K562 (cell line): ENCODE measurements at regions not wholly inside any gene's neighbourhood (a gene's known extent, or its start where the extent isn't known, plus 50 kb on each side); places are given as distances from the start of the nearest gene placed in this dataset.

Source experiments
- ATAC-seq: fragments of 200-7000 bp; cut with Tn5 transposase; 3 replicates; pipeline ENCODE4 v1.9.1; 2020; ENCODE audit warnings: moderate library complexity
- BruUV-seq: library from RNA; stranded (reverse); fragments of 400-500 nt; replicated peaks from 2 replicates; lab custom pipeline; 2021; lab: Mats Ljungman, UMichigan
- CTCF ChIA-PET: fragments of 300-600 bp; formaldehyde crosslinking; extraction: SDS; loops from one replicate; lab custom pipeline; 2021; ENCODE audit warnings: low intra/inter-chr PET ratio; lab: Yijun Ruan, JAX
- POLR2A ChIA-PET: fragments of 300-600, 350-650 bp; sonication (Branson Sonifier 250); formaldehyde crosslinking; extraction: SDS; loops from one replicate; lab custom pipeline; 2021; ENCODE audit warnings: antibody characterized with exemption, inconsistent platforms; lab: Yijun Ruan, JAX
- DNase-seq, 4 experiments: peaks; one replicate each; pipeline versions ENCODE4 v3.0.0 to v3.0.0-alpha.2; 2011 to 2018; ENCODE audit warnings: low spot score in 3 of 4, mixed read lengths in 3 of 4; ENCODE audit errors: extremely low read depth in 1 of 4
- FAIRE-seq: peaks from 2 replicates; lab custom pipeline; 2011; peaks lifted over from hg19 to GRCh38; lab: Jason Lieb, UNC
- H2AFZ ChIP-seq: 2 replicates; pipeline ENCODE4 v1.6.0; 2011; ENCODE audit warnings: low read depth, low read length, control low read depth, inconsistent platforms
- H3K27ac ChIP-seq: fragments of 200-600 bp; 3 replicates; pipeline ENCODE4 v1.8.0; 2011; ENCODE audit warnings: low read depth, mild to moderate bottlenecking, control low read depth, inconsistent platforms, low read length, moderate library complexity, mixed read lengths; ENCODE audit errors: extremely low read depth
- H3K27me3 ChIP-seq, 2 experiments: fragments of 300-600 bp in 1 of 2; 2 replicates in 1 of 2; 3 replicates in 1 of 2; pipeline versions ENCODE4 v1.6.0 to v1.8.0; 2011; ENCODE audit warnings: inconsistent platforms in 2 of 2, low read length in 2 of 2, mild to moderate bottlenecking in 1 of 2, mixed read lengths in 1 of 2, moderate library complexity in 1 of 2; ENCODE audit not compliant: control insufficient read depth in 2 of 2, insufficient read depth in 2 of 2
- H3K36me3 ChIP-seq: fragments of 300-600 bp; 3 replicates; pipeline ENCODE4 v1.8.0; 2011; ENCODE audit warnings: mild to moderate bottlenecking, low read length, inconsistent platforms; ENCODE audit not compliant: control insufficient read depth, insufficient read depth
- H3K4me1 ChIP-seq, 2 experiments: fragments of 200-600 bp in 1 of 2; replicated peaks in 1 of 2; 2 replicates in 1 of 2; 3 replicates in 1 of 2; pipeline versions ENCODE4 v1.5.1 to v1.8.0; 2011; ENCODE audit warnings: inconsistent platforms in 2 of 2, low read length in 2 of 2, mild to moderate bottlenecking in 1 of 2, mixed read lengths in 1 of 2, moderate library complexity in 1 of 2; ENCODE audit not compliant: control insufficient read depth in 2 of 2, insufficient read depth in 2 of 2
- H3K4me2 ChIP-seq: 2 replicates; pipeline ENCODE4 v1.6.1; 2011; ENCODE audit warnings: low read length, control low read depth, inconsistent platforms, mixed read lengths; ENCODE audit not compliant: insufficient read depth
- H3K4me3 ChIP-seq: fragments of 200-600 bp; sonication (generic), shearing (Covaris generic); 2 replicates; pipeline ENCODE4 v1.5.1; 2016; ENCODE audit warnings: control low read depth, inconsistent platforms
- H3K79me2 ChIP-seq: fragments of 200-600 bp; 3 replicates; pipeline ENCODE4 v1.8.0; 2011; ENCODE audit warnings: low read length, inconsistent platforms; ENCODE audit not compliant: control insufficient read depth, insufficient read depth
- H3K9ac ChIP-seq, 2 experiments: 2 replicates each; pipeline versions ENCODE4 v1.6.0 to v1.6.1; 2011; ENCODE audit warnings: low read depth in 2 of 2, low read length in 2 of 2, control low read depth in 1 of 2, inconsistent platforms in 1 of 2, mild to moderate bottlenecking in 1 of 2, mixed read lengths in 1 of 2; ENCODE audit not compliant: insufficient read depth in 1 of 2
- H3K9me1 ChIP-seq: one replicate; pipeline ENCODE4 v1.6.0; 2011; ENCODE audit warnings: inconsistent platforms, mild to moderate bottlenecking, low read length, moderate library complexity; ENCODE audit not compliant: control insufficient read depth, insufficient read depth
- H3K9me3 ChIP-seq: replicated peaks from 2 replicates; pipeline ENCODE4 v1.5.1; 2011; ENCODE audit warnings: low read depth, low read length, inconsistent platforms; ENCODE audit not compliant: control insufficient read depth, insufficient read depth
- H4K20me1 ChIP-seq: replicated peaks from 2 replicates; pipeline ENCODE4 v1.6.1; 2011; ENCODE audit warnings: low read length, inconsistent platforms, mixed read lengths; ENCODE audit not compliant: control insufficient read depth, insufficient read depth
- BRCA1 ChIP-seq, 2 experiments: fragments of 450-650 bp in 1 of 2; sonication (generic) in 1 of 2; formaldehyde crosslinking in 1 of 2; IDR thresholded peaks; 2 replicates each; pipeline versions ENCODE4 v1.5.0 to v1.6.1; 2017 to 2020; ENCODE audit warnings: mild to moderate bottlenecking in 1 of 2, missing genetic modification reagents in 1 of 2
- CREB1 ChIP-seq, 2 experiments: sonication (generic) in 1 of 2; formaldehyde crosslinking in 1 of 2; IDR thresholded peaks; 2 replicates each; pipeline versions ENCODE4 v1.6.1 to v1.8.0; 2012 to 2022; ENCODE audit warnings: inconsistent platforms in 1 of 2, mild to moderate bottlenecking in 1 of 2, missing genetic modification reagents in 1 of 2, moderate library complexity in 1 of 2
- CTBP1 ChIP-seq: fragments of 450-650 bp; IDR thresholded peaks from 2 replicates; pipeline ENCODE4 v1.6.1; 2016; ENCODE audit warnings: borderline replicate concordance
- KLF13 ChIP-seq: fragments of 450-650 bp; IDR thresholded peaks from 2 replicates; pipeline ENCODE4 v1.6.1; 2016; ENCODE audit warnings: missing genetic modification characterization, low read depth, mild to moderate bottlenecking, missing compliant biosample characterization, moderate library complexity, borderline replicate concordance
- NCOA1 ChIP-seq: fragments of 450-650 bp; IDR thresholded peaks from 2 replicates; pipeline ENCODE4 v1.6.1; 2016; ENCODE audit warnings: low read depth
- RUNX1 ChIP-seq: sonication (generic); IDR thresholded peaks from 2 replicates; pipeline ENCODE4 v1.6.1; 2016; ENCODE audit warnings: antibody characterized with exemption, low read depth
- STAT5A ChIP-seq: IDR thresholded peaks from 2 replicates; pipeline ENCODE4 v1.6.1; 2012; ENCODE audit warnings: low read length, inconsistent platforms, borderline replicate concordance
- ZC3H4 ChIP-seq: sonication (generic); formaldehyde crosslinking; IDR thresholded peaks from 2 replicates; pipeline ENCODE4 v1.9.0; 2021; ENCODE audit warnings: missing genetic modification reagents, borderline replicate concordance
- ZNF584 ChIP-seq: fragments of 200-800 bp; sonication (Bioruptor generic); IDR thresholded peaks from 2 replicates; pipeline ENCODE4 v1.6.1; 2016; ENCODE audit warnings: low read depth, mild to moderate bottlenecking, missing genetic modification characterization, missing compliant biosample characterization
- WGBS: fragments of 100-300 bp; shearing (Covaris generic); methylation state at CpG from one replicate; pipeline ENCODE4 v1.1.6; 2016; ENCODE audit warnings: low coverage, mixed read lengths; ENCODE audit not compliant: insufficient coverage; ENCODE audit errors: missing lambda C conversion rate; 5-methylcytosine and 5-hydroxymethylcytosine counted together
- in situ Hi-C: fragments of 300-500 bp; cut with MboI; formaldehyde crosslinking; loops from 4 replicates; pipeline ENCODE4 v1.15.0; 2018; ENCODE audit warnings: inconsistent platforms, mixed read lengths
- intact Hi-C: fragments of 100-400 bp; cut with micrococcal nuclease; formaldehyde crosslinking; loops from 2 replicates; pipeline ENCODE4 v1.14.2; 2022

DNA sequence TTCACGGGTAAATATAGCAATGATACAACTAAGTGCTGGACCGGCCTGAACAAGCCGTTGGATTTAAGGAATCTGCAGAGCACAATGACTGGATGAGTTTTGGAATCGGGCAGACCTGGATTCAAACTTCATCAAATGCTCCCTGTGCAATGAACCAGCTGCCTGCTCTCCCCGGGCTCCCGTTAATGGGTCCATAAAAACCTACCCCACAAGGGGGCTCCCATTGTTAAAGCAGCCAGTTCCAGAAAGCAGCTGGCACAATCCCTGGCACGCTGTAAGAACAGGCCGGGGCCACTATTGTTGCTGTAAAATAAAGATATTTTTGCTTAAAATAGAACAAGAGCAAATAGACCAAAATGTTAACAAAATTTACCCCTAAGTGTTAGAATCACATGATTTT is 131.9 kb downstream of the C16orf95 start:
- H3K4me1 ChIP-seq = no peaks in the 10 kb centered on the region
- in situ Hi-C loops = no loop called here
- H3K9me3 ChIP-seq = peaks cover 7% of the 10 kb centered on the region
- POLR2A ChIA-PET = no interaction called here
- no TSS peak for BruUV-seq
- no peak for ATAC-seq
- no peaks in the 10 kb centered on the region for H3K79me2 ChIP-seq
- H3K9me1 ChIP-seq = no peaks in the 10 kb centered on the region
- H3K4me2 ChIP-seq = no peak overlapping the region
- H3K4me3 ChIP-seq = no peak overlapping the region
- H4K20me1 ChIP-seq = peaks cover 8% of the 10 kb centered on the region; the same call in 1 of the 2 replicates
- DNase-seq = no peak
- H3K36me3 ChIP-seq = no peaks in the 10 kb centered on the region
- FAIRE-seq = no peak
- no peak overlapping the region for H3K9ac ChIP-seq
- TF ChIP-seq CTBP1 = no peak
- TF ChIP-seq CREB1 (IDR thresholded peaks at IDR 0.05) = no peak
- TF ChIP-seq CREB1 (CRISPR knock-in tag; IDR thresholded peaks at IDR 0.05) = no peak
- TF ChIP-seq RUNX1 = no peak
- no peak for TF ChIP-seq NCOA1
- TF ChIP-seq STAT5A = no peak
- no peak for TF ChIP-seq BRCA1 (IDR thresholded peaks at IDR 0.05)
- no peak for TF ChIP-seq BRCA1 (CRISPR knock-in tag; IDR thresholded peaks at IDR 0.05)
- no peak for TF ChIP-seq KLF13
- no peak for TF ChIP-seq ZNF584 (CRISPR knock-in tag)
- TF ChIP-seq ZC3H4 = no peak
- 3% methylated on average over 8 of the region's 8 CpGs for WGBS
- intact Hi-C loops = no loop called here
- CTCF ChIA-PET = no interaction called here
- H3K27me3 ChIP-seq = peaks cover 2 to 57% of the 10 kb centered on the region in 2 experiments; a peak in 4 of 5 replicates
- H2AFZ ChIP-seq = no peak overlapping the region
- no peak overlapping the region for H3K27ac ChIP-seq
